DMS79 treated with DMSO at 0.1 percent for 48 hours (cell line): ENCODE measurements at regions not wholly inside any gene's neighbourhood (a gene's known extent, or its start where the extent isn't known, plus 50 kb on each side); places are given as distances from the start of the nearest gene placed in this dataset.

Experiments used
- DNase-seq: peaks from one replicate; lab custom pipeline; 2025; lab: John Stamatoyannopoulos, UW

DNA sequence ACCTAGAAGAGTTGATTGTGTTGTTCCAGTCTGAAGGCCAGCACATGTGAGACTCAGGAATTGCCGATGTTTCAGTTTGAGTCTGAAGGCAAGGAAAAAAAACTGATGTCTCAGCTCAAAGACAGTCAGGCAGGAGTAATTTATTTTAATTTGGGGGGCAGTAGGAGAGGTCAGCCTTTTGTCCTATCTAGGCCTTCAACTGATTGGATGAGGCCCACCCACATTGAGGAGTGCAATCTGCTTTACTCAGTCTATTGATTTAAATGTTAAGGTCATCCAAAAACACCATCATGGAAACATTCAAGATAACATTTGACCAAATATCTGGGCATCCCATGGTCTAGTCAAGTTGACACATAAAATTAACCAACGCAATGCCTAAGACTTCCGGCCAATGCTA lies 288.9 kb downstream of the CDK5RAP2 start:
- DNase-seq: no peak

DNA sequence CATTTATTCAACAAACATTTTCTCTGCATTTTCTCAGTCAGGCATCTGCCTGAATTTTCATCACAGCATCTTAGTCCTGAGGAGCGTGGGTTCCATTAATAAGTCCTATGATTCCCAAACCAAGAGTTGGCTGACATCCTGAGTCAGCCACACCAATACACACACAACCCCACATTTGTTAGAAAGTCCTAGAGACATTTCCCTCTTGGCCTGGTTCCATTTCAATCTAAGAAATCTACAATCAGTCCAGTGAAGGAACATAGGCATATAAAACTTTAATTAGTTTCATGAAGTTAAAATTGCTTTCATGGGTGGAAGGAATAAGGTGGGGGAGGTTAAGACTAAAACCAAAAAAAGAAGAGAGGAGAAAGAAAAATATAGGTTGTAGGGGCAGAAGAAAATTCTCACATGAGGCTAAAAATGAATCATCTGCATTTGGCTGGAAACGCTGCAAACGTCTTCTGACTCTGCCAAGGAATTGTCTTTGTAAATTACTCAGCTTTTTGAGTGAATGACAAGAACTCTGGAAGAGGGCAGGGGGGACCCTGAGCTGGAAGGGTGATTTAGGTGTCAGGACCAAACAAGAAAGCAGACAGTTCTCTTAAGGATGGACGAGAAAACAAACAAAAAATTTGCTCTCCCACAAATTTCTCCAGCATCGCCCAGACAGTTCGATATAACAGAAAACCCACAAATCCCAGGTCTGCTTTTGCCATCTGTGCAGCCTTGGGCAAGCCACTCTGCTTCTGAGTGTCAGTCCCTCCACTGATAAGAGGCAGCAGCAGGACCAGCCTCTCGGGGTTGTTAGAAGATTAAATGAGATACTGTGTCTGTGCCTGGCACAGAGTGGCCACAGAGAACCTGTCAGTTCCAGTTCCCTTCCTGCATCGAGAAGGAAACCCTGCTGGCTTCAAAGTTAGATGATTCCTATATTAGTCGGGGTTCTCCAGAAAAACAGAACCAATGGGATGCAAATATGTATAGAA lies 289.7 kb downstream of the CDK5RAP2 start:
- DNase-seq: no peak

DNA sequence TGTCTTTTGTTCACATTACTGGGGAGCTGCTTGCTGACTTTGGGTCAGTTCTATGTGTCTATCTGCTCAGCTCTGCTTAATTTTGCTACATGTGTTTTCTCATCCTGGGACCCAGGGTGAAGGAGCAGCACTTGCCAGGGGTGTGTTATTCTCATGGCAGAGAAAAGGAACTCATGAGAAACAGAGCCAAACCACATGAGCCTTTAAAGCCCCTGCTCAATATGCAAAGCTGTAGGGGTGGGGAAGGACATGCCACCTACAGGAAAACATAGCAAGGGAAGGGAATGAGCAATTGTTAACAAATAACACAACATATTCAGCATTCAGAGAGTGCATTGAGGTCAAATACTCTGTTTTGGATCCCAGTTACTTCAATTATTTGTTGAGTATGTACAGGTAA lies 290.9 kb downstream of the CDK5RAP2 start:
- DNase-seq: no peak

DNA sequence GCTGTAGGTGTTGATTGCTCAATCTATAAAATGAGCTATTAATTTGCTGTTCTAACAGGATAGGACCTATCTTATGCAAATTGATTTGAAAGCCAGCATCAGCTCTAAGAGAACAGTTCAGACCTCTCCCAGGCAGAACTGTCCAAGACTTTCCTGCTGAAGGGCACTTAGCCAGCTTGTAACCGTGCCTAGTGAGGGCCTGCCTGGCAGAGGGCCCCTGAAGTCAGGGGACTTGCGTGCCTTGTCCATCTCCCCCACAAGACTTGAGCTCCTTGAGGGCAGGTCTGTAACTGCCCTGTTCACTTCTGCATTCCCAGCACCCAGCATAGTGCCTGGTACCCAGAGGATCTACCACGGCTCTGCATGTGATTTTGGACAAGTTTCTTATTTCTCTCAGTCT lies 293.4 kb downstream of the CDK5RAP2 start:
- DNase-seq: no peak

DNA sequence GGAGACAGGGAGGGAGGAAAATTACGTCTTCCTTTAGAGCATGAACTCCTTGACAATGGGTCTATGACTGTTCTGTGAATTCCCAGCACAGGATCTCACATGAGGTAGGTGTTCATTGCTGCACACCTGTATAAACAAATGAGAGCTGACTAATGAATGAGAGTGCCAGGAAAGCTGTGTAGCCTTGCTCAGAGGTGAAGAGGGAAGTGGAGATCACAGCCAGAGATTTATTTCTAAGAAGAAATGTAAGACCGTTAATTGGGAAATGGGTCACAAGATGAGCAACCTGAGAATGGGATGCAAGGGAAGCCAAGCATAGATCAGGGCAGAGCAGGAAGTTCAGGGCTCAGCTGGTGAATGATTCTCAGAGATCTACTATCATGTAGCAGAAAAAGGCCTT lies 295.1 kb downstream of the CDK5RAP2 start:
- DNase-seq: no peak

DNA sequence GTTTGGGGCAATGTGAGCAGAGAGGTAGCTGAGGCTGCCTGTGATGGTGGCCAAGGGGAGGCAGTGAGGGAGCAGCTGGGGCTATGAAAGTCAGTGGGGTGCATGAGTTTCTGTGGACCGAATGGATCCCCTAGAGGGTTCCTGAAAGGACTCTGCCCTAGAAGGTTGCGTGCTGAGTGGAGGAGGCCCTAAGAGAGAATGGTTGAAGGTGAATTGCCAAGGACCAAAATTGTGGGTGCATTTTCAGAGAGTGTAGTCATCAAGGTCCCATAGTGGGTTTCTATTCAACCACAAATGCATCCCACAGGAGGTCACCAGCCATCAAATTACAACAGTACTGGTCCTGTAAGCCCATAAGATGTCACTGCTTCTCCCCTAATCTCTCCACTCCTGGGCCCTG lies 298.3 kb downstream of the CDK5RAP2 start:
- DNase-seq: no peak

DNA sequence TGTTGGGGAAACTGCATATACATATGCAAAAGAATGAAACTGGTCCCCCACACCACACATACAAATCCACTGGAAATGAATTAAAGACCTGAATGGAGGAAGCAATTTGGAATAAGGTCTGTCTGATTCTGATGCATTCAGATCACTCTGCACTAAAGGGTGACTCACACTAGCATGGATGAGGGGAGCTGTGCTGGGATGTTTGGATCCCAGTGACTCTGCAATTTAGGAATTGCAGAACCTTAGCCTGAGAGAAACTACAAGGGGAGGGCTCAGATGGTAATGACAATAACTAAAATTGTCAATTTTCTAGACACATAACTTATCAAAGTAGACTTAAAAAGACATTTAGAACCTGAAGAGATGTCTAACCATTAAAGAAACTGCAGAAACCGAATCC lies 312.0 kb downstream of the CDK5RAP2 start:
- DNase-seq: no peak

DNA sequence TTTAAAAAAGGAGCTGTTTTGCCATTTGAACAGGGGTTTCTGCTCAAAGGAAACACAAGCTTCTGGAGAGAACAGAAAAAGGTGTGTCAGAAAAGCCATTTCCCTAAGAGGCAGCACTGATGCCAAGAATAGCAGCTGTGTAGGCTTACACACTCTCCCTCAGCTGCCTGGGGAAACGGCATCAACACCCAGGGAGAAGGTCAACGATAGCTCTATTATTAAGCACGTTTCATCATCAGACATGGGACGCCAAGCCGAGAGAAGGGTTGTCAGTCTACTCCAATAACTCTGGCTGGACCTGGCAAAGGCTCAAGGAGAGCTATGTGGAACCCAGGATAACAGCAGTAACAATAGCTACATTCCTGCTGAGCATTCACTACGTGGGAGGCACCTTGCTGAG lies 314.2 kb downstream of the CDK5RAP2 start:
- DNase-seq: no peak

DNA sequence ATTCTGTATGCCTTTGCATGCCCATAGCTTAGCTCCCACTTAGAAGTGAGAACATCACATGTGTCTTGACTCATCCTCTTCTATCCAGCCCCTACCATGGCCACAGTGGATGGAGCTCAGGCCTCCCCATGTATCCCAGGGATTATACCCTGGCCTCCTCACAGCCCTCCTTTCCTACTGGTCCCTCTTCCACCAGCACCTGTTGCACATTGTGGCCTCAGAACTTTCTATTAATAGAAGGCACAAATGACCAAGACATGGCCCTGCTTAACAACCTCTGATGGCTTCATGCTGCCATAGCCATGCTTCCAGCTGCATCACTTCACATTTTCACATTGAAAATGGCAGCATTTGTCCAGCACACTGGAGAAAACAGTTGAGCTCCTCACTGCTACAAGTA lies 315.4 kb downstream of the CDK5RAP2 start:
- DNase-seq: no peak

DNA sequence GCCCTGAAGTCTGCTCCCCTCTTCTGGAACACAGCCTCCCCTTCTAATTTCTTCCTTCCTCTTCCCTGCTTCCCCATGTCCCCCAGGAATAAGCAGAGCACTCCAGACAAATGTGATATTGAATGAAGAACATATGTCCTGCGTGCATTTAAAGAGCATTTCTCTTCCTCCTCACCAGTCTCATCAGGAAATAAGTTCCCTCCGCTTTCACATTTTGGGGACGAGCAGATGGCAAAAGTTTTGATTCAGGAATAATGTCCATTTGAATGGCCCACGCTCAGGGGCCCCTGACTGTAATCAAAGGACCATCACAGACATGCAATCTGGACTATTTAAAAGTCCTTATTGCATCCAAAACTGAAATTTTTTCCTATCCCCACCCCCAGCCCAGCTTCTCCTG lies 316.1 kb downstream of the CDK5RAP2 start:
- no peak for DNase-seq

DNA sequence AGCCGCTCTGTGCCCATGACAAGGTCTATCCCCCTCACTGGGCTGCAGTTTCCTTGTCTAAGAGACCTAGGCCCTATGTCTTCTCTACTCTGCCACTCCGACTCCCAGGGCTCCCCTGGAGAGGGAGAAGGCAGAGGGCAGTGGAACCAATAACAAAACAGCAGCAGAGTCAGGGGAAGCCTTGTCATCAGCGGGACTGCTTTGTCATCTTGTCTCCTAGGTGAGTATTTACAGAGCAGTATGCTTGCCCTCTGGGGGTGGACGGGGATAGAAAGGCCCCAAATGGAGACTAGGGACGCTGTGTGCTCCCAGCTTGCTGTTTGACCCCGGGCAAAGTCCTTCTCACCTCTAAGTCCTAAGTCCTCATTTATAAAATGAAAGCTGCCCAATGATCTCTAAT lies 318.5 kb downstream of the CDK5RAP2 start:
- no peak for DNase-seq

DNA sequence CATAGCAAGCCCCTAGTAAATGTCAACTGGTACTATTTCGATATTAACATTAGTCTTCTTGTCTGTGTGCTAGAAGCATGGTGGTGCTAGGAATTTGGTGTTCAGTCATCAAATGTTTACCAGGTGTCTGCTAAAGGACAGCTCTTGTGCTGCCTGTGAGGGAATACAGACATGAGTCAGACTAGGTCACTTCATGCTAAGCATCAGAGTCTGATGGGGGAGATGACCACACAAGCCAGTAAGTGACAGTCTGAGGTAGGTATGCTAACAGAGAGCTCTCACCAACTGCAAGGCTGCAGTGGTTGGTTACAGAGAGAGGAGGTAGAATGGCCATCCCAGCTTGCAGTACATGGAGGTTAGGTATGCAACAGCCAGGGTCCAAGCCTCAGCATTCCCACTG lies 320.9 kb downstream of the CDK5RAP2 start:
- DNase-seq: no peak

DNA sequence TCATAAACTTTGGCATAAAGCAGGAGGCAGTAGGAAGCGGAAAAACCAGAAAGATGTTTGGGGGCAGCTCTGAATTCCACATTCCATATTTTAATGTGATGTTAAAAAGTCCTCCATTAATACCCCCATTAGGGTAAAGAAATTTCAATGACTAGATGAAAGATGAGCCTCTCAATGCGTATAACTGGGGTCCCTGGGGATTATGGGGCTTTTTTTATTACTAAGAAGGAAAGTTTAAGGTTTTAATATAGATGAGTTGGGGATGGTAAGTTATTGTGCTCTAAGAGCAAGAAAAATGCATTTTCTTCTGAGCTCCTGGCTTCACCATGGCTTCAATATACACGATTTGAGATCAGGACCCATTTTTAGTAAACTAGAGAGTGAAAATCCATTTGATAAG lies 321.9 kb downstream of the CDK5RAP2 start:
- no peak for DNase-seq

DNA sequence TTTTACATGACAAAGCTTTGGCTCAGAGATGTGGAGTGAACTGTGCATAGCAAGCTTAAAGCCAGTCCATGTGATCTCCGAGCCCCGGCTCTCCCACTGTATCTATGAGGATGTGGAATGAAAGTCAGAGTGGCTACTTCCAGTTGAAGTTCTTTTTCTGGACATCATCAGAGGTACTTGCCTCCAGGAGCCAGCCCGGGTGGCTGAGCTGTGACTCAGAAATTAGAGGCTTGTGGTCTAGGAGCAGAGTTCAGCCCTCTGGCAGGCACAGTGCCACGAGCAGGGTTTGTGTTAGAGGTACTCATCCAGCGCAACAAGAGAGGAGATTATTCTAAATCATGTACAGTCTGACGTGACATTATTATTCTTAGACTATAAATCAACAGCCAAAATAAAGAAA lies 322.5 kb downstream of the CDK5RAP2 start:
- no peak for DNase-seq

DNA sequence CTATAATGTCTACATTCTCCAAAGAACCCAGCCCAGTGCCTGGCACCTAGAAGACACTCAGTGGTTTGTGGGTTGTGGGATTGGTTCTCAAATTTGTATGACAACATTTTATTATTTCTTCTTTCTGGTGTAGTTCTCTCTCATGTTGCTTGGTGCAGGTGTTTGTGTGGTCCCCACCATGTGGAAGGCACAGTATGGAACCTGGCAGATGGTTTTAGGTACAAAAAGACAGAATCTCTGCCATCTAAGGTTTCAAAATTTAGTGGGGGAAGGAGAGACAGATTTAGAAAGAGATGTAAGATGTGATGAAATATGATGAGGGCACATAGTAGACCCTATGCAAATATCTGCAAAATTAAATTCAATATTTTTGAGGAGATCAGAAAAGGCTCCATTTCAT lies 323.8 kb downstream of the CDK5RAP2 start:
- DNase-seq: no peak

DNA sequence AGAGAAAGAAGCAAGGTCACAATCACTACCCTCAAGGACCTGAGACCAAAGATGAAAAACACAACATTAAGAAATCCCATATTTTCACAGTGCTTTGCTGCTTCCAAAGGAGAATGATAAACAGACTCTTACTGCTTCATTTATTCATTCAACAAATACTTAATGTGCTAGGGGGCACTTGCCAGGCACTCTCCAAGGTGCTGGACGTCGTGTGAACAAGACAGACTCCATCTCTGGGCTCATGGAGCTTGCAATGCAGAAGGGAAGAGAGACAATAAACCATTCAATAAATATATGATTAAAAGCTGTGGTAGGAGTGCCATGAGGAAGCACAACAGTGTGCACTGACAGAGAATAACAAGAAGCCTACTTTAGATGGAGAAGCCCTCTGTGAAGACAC lies 327.7 kb downstream of the CDK5RAP2 start:
- no peak for DNase-seq

DNA sequence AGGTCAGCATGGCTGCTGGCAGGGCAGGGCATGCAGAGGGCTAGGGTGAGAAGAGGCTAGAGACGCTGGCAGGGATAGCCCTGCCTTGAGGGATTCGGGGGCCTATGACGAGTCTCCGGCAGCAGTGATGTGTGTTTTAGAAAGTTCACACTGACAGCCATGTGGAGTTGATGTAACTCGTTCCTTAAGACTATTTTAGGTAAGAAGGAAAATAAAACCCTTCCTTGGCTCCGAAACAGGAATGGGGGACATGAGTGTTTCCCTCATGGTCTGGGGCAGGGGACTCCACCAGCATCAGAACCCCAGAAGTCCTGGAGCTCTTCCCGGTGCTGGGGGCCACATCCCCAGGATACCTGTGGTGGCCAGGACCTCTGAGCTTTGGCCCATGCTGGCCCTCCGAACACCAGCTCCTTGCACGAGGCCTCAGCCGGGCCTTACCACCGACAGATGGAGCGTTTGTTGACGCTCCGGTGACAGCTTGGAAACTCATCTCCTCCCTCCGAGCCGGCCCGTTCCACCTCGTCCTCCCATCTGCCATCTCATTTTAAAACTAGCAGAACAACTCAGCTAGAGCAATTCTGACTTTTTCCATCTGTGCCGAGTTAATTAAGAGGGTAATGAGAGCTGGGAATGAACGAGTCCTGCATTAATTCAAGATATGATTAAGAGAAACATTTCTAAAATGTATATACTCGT lies 337.7 kb downstream of the CDK5RAP2 start:
- no peak for DNase-seq

DNA sequence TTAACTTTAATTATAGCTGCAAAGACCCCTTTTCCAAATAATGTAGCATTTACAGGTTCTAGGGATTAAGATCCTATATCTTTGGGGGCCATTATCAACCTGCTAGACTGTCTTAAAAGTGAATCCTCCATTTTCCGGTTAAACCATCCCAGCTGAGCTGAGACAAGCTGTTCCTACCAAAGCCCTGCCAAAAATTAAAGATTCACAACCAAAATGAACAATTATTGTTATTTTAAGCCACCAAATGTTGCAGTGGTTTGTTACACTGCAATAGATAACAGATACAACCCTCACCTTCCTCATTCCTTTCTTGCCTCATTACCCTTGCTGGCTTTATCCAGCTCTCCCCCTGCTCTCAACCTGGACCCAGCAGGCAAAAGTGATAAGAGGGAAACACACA lies 343.4 kb downstream of the CDK5RAP2 start:
- DNase-seq: no peak

DNA sequence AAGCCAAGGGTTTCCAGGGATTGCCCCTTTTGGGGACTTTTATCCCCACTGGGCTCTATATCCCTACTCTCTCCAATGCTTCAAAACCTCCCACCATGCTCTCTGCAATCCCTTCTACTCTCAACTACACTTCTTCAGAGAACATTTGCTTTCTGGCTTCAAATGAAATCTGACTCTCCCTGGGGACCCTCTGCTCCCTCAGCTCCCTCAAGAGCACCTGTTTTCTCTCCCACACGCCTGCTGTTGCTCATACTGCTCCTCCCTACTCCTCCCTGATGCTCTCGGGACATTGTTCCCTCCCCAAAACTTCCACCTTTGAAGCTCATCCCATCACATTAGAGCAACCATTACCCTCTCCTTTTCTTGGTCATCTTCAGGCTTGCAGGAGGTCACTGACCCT lies 344.9 kb downstream of the CDK5RAP2 start:
- DNase-seq: no peak

DNA sequence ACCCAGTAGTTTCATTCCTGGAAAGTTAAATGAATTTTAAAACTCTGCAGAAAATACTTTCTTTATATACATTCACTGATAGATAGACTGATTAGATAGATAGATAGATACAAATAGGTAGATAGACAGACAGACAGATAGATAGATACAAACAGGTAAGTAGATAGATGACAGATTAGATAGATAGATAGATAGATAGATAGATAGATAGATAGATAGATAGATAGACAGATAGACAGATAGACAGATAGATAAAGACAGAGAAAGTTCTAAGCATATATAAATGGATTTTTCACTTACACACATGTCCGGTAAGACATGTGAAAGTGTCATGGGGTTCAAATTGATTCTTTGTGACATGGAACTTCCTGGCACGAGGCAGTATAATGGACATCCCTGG lies 349.7 kb downstream of the CDK5RAP2 start:
- DNase-seq: no peak

DNA sequence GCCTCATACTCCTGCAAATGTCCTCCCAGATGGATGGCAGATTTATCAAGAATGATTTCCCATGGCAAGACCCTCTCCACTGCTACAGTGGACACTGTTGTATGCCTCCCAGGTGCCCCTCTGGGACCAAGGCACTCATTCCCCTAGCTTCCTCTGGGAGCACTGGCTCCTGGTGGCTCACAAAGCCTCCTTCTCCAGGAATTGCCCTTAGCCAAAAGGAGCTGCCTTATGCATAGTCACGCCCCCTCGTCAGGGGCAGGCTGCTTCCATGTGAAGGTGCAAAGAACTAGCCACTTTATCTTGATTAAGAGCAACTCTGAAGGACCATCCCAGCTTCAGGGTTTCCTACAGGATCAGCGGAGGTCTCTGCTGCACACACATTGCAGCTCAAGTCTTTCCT lies 358.1 kb downstream of the CDK5RAP2 start:
- DNase-seq: no peak

DNA sequence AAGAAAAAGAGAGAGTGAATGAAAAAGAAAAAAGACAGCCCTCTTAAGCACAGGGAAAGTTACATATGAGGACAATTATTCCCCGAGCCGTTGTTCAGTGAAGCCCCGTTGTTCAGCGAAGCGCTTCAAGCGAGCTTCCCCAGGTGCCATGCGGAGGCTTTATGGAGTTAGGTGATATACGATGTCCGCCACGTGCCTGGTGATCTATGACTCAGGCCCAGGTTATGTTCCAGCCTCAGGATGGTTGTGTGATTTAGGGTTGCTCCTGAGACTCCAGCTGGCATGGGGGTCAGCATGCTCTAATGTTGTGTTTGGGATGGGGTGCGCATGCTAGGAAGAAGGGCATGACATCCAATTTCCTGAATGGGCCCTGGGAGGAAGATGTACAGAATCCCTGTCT lies 365.6 kb downstream of the CDK5RAP2 start:
- no peak for DNase-seq

DNA sequence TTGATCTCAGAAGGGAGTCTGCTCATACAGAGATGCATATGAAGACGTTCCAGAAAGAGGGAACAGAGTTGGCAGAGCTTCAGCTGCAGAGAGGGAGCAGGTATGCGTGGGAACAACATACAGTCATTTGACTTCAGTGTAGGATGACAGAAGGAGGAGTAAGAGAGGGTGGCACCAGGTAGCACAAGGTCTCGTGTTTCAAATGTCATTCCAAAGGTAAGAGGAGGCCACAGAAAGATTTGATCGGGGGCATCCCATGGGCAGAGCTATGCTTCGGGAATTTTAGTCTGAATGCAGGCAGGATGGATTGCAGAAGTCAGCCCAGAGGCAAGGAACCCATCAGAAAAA lies 367.1 kb downstream of the CDK5RAP2 start:
- DNase-seq: no peak
